KOPT-K1 (cell line): ENCODE measurements at regions not wholly inside any gene's neighbourhood (a gene's known extent, or its start where the extent isn't known, plus 50 kb on each side); places are given as distances from the start of the nearest gene placed in this dataset.
"Not testable (repeated sequence)": the region's sequence is repeated elsewhere in the genome, so short reads cannot be mapped to it uniquely, and the experiment has no call there.

ENCODE experiments used
- H3K27ac ChIP-seq: fragments of 200-600 bp; sonication (generic); 2 replicates; pipeline ENCODE4 v1.5.1; 2016; ENCODE audit warnings: antibody characterized with exemption, mild to moderate bottlenecking, low read depth, low read length; ENCODE audit not compliant: poor library complexity, severe bottlenecking
- H3K36me3 ChIP-seq: fragments of 200-600 bp; sonication (generic); 2 replicates; pipeline ENCODE4 v1.5.1; 2017; ENCODE audit warnings: antibody characterized with exemption, mild to moderate bottlenecking, low read length, moderate library complexity; ENCODE audit not compliant: insufficient read depth
- H3K9me3 ChIP-seq: fragments of 200-600 bp; sonication (generic); 2 replicates; pipeline ENCODE4 v1.5.1; 2017; ENCODE audit warnings: antibody characterized with exemption, low read length, mild to moderate bottlenecking; ENCODE audit not compliant: insufficient read depth, poor library complexity, severe bottlenecking

- Histone ChIP-seq H3K27ac (no peak overlapping the region), H3K9me3 (no peaks in the 10 kb centered on the region), H3K36me3 (no peaks in the 10 kb centered on the region)
Observed at GRCh38 chr6:86016077-86016476, 373.4 kb upstream of the SYNCRIP start.

GRCh38 chr6:86012991-86013390 is 370.3 kb upstream of the SYNCRIP start:
- H3K27ac ChIP-seq, H3K36me3 ChIP-seq, H3K9me3 ChIP-seq: not testable (repeated sequence)

GRCh38 chr6:86010915-86011786 is 368.5 kb upstream of the SYNCRIP start:
- Histone ChIP-seq H3K9me3 (no peaks in the 10 kb centered on the region), H3K27ac (no peak overlapping the region), H3K36me3 (no peaks in the 10 kb centered on the region)

GRCh38 chr6:85997206-85997605 is 354.5 kb upstream of the SYNCRIP start:
- Histone ChIP-seq H3K27ac (no peak overlapping the region), H3K36me3 (no peaks in the 10 kb centered on the region), H3K9me3 (no peaks in the 10 kb centered on the region)

- H3K9me3 ChIP-seq, result no peaks in the 10 kb centered on the region
Observed at GRCh38 chr6:85996034-85996375, 353.3 kb upstream of the SYNCRIP start.

GRCh38 chr6:85995339-85996033 is 352.8 kb upstream of the SYNCRIP start:
- H3K9me3 ChIP-seq, result no peaks in the 10 kb centered on the region
- no peaks in the 10 kb centered on the region for H3K36me3 ChIP-seq

More at GRCh38 chr6:85996034-85996375, 353.3 kb upstream of the SYNCRIP start:
- Histone ChIP-seq H3K36me3 (no peaks in the 10 kb centered on the region), H3K27ac (no peak overlapping the region)

GRCh38 chr6:85986681-85987080 is 344.0 kb upstream of the SYNCRIP start:
- peaks cover 10% of the 10 kb centered on the region for H3K9me3 ChIP-seq
- no peaks in the 10 kb centered on the region for H3K36me3 ChIP-seq
- no peak overlapping the region for H3K27ac ChIP-seq

More at GRCh38 chr6:85995339-85996033, 352.8 kb upstream of the SYNCRIP start:
- no peak overlapping the region for H3K27ac ChIP-seq

GRCh38 chr6:85983032-85983659 is 340.5 kb upstream of the SYNCRIP start:
- Histone ChIP-seq H3K27ac (no peak overlapping the region), H3K36me3 (no peaks in the 10 kb centered on the region)

GRCh38 chr6:85977661-85978060 is 335.0 kb upstream of the SYNCRIP start:
- H3K27ac ChIP-seq, result no peak overlapping the region

More at GRCh38 chr6:85983032-85983659, 340.5 kb upstream of the SYNCRIP start:
- H3K9me3 ChIP-seq, result peaks cover 8% of the 10 kb centered on the region

GRCh38 chr6:85975957-85976356 is 333.3 kb upstream of the SYNCRIP start:
- no peaks in the 10 kb centered on the region for H3K9me3 ChIP-seq
- H3K36me3 ChIP-seq, result no peaks in the 10 kb centered on the region
- no peak overlapping the region for H3K27ac ChIP-seq

More at GRCh38 chr6:85977661-85978060, 335.0 kb upstream of the SYNCRIP start:
- no peaks in the 10 kb centered on the region for H3K9me3 ChIP-seq
- no peaks in the 10 kb centered on the region for H3K36me3 ChIP-seq

- no peaks in the 10 kb centered on the region for H3K9me3 ChIP-seq
- H3K27ac ChIP-seq, result no peak overlapping the region
- H3K36me3 ChIP-seq, result no peaks in the 10 kb centered on the region
Observed at GRCh38 chr6:85971238-85971637, 328.6 kb upstream of the SYNCRIP start.

- no peak overlapping the region for H3K27ac ChIP-seq
- H3K9me3 ChIP-seq, result no peaks in the 10 kb centered on the region
- H3K36me3 ChIP-seq, result no peaks in the 10 kb centered on the region
Observed at GRCh38 chr6:85966828-85967227, 324.1 kb upstream of the SYNCRIP start.

GRCh38 chr6:85961746-85962145 is 319.1 kb upstream of the SYNCRIP start:
- no peak overlapping the region for H3K27ac ChIP-seq
- no peaks in the 10 kb centered on the region for H3K36me3 ChIP-seq

GRCh38 chr6:85961125-85961524 is 318.4 kb upstream of the SYNCRIP start:
- no peaks in the 10 kb centered on the region for H3K9me3 ChIP-seq
- no peak overlapping the region for H3K27ac ChIP-seq

More at GRCh38 chr6:85961746-85962145, 319.1 kb upstream of the SYNCRIP start:
- no peaks in the 10 kb centered on the region for H3K9me3 ChIP-seq

GRCh38 chr6:85948481-85948880 is 305.8 kb upstream of the SYNCRIP start:
- Histone ChIP-seq H3K27ac (no peak overlapping the region), H3K36me3 (no peaks in the 10 kb centered on the region), H3K9me3 (no peaks in the 10 kb centered on the region)

More at GRCh38 chr6:85961125-85961524, 318.4 kb upstream of the SYNCRIP start:
- H3K36me3 ChIP-seq, result no peaks in the 10 kb centered on the region
